T-helper 9 cell (primary cell): ENCODE measurements at regions not wholly inside any gene's neighbourhood (a gene's known extent, or its start where the extent isn't known, plus 50 kb on each side); places are given as distances from the start of the nearest gene placed in this dataset.
A peak's percentile ranks its signal among the peaks of the same experiment; 100 is the strongest.

Source experiments
- DNase-seq: peaks from one replicate; pipeline ENCODE4 v3.0.0-alpha.2; 2020

- DNase-seq: no peak
These were observed 175.2 kb upstream of the GRIN2B start for GRCh38 chr12:14156606-14157005.

DNA sequence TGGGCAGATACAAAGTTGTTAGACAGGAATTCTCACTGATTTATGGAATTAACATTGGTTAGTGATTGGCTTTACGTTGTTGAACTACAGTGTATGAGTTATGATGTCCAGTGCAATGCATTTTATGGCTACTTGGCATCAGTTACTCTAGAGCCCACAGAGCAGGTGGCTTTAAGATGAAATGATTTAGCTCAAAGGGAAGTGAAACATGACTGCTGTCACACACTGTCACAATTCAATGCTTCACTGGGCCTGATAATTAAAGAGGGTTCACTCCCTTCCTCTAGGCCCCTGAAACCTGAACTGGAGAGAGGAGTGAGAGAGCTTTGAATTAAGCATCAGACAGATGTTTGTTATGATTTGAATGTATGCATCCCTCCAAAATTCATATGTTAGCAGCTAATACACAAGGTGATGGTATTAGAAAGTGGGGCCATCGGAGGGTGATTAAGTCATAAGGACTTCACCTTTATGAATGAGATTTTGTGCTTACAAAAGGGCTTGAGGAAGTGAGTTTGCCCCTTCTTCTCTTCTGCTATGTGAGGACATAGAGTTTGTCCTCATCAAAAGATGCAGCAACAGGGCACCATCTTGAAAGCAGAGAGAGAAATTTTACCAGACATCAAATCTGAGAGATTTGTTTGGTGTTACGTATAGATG lies 175.8 kb upstream of the GRIN2B start:
- DNase-seq: no peak

- no peak for DNase-seq
These were observed 182.9 kb upstream of the GRIN2B start for GRCh38 chr12:14164266-14164665.

DNA sequence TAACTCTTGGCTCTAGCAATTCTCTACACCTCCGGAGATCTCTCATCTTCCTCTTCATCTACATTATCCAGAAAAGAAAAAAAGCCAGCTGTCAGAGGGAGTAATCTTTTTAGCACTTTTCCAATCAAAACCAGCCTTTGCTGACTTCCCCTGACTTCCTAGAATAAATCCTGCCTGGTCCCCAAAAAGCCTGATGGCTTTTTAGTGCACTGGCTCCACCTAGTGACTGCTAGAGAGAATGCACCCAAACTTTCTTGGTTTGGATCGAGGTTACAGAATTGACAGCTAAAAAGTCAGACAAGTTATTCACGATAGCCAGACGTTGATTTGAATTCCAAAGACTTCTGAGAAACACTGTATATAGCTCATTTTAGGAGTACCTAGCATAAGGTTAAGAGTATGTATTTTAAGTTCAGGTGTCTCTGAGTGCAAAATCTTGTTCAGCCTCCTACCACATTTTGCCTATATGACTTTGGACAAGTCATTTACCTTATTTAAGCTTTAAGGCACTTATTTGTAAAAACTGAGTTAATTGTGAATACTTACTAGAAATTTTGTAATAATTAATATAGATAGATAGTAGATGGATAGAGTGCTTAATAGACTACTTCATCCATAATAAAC lies 185.7 kb upstream of the GRIN2B start:
- DNase-seq: peak; percentile 10

GRCh38 chr12:14169281-14169680 lies 187.9 kb upstream of the GRIN2B start:
- DNase-seq: no peak

GRCh38 chr12:14171106-14171505 lies 189.7 kb upstream of the GRIN2B start:
- DNase-seq: no peak

GRCh38 chr12:14175206-14175605 lies 190.3 kb upstream of the ATF7IP start:
- no peak for DNase-seq

GRCh38 chr12:14185427-14186192 lies 179.9 kb upstream of the ATF7IP start:
- no peak for DNase-seq

- DNase-seq: no peak
These were observed 179.3 kb upstream of the ATF7IP start for GRCh38 chr12:14186193-14186502.

DNA sequence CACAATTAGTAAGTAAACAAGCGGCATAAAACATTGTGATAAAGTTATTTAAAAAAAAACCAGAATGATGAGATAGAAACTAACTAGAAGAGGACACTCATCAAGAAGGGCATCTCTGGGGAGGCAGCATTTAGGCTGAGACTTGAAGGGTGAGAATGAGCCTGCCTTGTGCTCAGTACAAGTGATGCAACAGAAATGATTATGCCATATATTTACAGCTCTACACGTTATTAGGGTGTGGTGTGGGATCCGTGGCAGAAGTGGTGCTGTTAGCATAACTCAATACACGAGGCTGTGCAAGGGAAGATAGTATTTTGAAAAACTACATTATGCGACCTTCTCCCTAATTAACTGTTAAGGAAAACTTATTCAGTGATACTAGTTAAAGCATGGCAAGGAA lies 178.5 kb upstream of the ATF7IP start:
- no peak for DNase-seq

GRCh38 chr12:14187966-14188365 lies 177.5 kb upstream of the ATF7IP start:
- DNase-seq: no peak

DNA sequence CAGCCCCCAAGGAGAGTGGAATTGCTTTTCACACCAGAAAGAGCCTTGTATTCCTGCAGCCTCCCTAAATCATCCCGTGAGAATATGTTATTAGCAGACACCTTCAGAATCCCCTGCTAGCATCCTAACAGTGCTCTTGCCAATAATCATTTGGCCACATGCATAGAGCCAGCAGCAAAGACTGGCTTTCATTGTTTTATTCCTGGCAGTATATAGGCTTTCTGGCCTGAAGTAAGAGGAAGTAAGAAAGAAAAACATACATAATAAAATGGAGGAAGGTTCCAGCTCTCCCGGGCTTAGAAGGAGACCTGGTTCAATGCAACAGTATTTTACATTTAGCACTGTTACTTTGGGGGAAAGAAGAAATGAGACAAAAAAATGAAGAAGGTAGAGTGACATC lies 176.7 kb upstream of the ATF7IP start:
- no peak for DNase-seq

- DNase-seq: no peak
These were observed 174.8 kb upstream of the ATF7IP start for GRCh38 chr12:14190694-14191093.

DNA sequence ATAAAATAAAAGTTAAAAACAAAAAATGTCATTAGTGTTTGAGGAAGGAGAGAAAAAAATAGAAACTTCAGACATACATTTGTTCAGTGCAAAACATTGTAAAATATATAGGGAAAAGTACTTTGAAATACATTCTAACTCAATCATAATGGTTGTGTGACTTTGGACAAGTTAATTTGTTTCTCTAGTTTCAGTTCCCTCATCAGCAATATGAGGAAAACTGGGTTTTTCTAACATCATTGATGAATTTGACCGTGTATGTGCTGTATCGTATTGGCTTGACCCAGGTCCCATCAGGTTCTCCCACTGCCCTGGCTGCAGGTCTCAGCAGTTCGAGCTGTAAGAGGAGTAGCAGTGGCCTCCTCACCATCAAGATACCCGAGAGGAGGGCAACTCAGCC lies 173.9 kb upstream of the ATF7IP start:
- no peak for DNase-seq

DNA sequence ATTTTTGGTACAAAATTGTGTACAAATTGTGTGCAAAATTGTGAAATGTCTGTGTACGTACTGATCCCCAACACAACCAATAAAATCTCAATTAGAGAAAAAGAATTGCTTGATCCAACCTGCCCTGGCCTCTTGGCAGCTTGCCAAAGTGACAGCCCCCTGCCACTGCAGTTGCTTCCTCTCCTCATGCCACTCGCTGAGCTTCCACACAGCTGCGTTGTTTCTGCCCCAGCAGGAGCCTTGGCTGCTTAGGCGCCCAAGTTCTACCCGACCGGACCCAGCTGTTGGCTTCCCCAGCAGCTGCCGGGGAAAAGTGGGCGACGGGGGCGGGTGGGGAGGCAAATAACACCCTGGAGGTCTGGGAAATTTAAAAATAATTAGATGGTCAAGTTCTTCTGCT lies 171.8 kb upstream of the ATF7IP start:
- no peak for DNase-seq

GRCh38 chr12:14194572-14194971 lies 170.9 kb upstream of the ATF7IP start:
- DNase-seq: no peak

DNA sequence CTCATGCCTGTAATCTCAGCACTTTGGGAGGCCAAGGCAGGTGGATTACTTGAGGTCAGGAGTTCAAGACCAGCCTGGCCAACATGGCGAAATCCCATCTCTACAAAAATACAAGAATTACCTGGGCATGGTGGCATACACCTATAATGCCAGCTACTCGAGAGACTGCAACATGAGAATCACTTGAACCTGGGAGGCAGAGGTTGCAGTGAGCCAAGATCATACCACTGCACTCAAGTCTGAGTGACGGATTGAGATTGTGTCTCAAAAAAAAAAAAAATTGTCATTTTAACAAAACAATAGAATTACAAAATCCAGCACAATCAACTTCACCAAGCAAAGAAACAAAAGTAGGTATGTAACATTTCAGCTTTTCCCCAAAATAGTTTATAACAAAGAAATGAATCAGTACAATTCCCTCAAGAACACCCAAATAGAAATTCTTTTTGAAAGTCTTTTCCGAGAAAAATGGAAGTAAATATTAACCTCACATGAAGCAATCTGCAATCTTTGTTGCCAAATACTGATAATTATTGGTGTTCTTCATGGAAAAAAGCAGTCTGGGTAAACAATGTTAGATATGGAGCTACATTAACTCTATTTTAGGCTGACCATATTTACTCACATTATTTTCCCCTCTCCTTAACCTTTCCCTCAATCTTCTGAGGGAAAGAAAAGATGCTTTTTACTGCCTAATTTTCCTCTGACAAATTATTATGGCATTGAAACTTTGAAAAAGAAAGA lies 165.9 kb upstream of the ATF7IP start:
- no peak for DNase-seq

GRCh38 chr12:14200598-14200997 lies 164.9 kb upstream of the ATF7IP start:
- DNase-seq: no peak

DNA sequence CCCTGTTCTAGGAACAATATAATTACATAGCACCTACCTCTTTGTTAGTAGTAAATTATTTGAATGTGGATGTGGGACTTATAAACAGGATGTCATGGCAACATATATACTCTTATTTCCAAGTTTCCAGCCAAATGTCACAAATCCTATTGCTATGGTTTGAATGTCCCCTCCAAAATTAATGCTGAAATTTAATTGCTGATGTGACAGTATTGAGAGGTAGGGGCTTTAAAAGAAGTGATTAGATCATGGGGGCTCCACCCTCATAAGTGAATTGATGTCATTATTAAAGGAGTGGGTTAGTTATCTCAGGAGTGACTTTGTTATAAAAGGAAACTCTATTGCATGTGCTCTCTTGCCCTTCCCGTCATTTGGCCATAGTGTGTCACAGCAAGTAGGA lies 164.2 kb upstream of the ATF7IP start:
- DNase-seq: no peak

DNA sequence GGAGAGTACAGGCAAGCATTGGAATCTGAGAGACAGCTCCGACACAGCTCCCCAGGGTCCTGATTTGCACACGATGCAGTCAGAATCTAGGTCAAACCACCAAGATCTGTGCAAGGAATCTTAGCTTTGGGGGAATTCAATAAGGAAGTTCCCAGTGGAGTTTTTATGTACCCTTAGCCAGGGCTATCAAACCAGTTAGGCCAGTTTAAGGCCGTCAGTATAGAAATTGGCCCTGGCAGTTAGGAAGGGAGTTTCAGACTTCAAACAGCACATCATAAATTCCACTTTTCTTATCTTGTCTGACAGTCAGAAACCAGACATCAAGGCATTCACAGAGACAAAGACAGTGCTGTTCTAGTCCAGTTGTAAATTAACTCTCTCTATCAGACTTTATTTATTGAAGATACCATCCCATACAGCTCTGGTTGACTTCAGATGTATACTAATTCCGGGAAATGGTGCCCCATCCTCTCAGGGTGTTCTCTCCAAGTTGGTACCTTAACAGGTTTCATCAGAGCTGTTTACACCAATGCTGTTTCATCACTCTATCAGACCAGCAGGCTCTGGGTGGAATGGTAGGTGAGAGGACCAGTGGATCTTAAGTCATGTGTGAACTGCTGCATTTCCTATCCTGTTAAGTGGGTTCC lies 157.5 kb upstream of the ATF7IP start:
- DNase-seq: no peak

DNA sequence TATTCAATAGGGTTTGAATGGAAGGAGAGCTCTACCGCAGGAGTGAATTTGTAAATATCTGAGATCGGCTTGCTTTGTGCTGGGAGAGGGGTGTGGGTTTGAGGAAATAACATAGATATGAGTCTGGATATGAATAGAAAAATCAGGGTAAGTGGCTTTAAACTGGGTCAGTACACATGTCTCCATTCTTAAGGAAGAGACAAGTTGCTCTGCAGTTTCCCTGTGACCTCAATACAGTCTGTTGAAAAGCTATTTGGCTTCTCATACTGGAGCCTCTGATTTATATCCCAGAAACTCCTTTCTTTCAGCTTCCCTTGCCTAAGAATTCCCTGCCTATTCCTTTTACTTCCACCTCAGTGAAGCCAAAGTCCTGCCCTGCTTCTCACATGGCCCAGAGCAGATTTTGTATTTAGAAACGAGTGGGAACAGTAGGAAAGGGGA lies 153.5 kb upstream of the ATF7IP start:
- DNase-seq: no peak

- DNase-seq: no peak
These were observed 151.9 kb upstream of the ATF7IP start for GRCh38 chr12:14213542-14213941.

GRCh38 chr12:14214495-14214894 lies 151.0 kb upstream of the ATF7IP start:
- DNase-seq: no peak
